ENCODE measurements at regions not wholly inside any gene's neighbourhood (a gene's known extent, or its start where the extent isn't known, plus 50 kb on each side); places are given as distances from the start of the nearest gene placed in this dataset.

DNA sequence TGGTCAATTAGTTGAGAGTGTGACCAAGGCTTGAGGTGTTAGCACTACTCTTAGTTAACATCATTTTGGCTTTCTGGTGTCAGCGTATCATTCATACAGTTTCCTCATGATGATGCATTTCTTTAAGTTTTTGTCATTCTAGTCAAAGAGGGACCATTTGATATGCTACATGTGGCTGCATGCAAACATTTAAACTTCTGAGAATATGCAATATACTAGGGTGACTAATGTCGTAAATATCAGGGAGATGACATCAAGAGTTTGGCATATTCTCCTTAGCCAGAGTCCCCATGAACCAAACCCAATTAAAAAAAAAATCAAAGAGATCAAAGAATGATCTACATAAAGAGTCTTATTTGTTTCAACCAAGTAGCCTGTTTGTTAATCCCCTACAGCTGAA, 537.4 kb upstream of the PCDH7 start:
- no peaks in the 10 kb centered on the region for H3K27me3 ChIP-seq (replicated peaks in 1 of 4; ENCODE audit: control extremely low read depth in 1 of 4, control insufficient read depth in 3 of 4, insufficient read depth in 4 of 4, low read length in 3 of 4)
- Mint-ChIP-seq H3K4me1 (no peaks in the 10 kb centered on the region), H3K9me3 (ENCODE audit: insufficient read depth) (peaks cover 5% of the 10 kb centered on the region), H3K27me3 (no peaks in the 10 kb centered on the region), H3K27ac (no peak overlapping the region), H3K4me3 (no peak overlapping the region)
- no peak for DNase-seq
- TF ChIP-seq CTCF (IDR thresholded peaks at IDR 0.05) = no peak
- no peak for TF ChIP-seq EZH2 (IDR thresholded peaks at IDR 0.05; ENCODE audit: borderline replicate concordance, insufficient read depth, low read depth, low read length, poor library complexity, severe bottlenecking)
- WGBS (ENCODE audit: insufficient coverage) = 80% methylated on average over 1 of the region's 2 CpGs
- POLR2A ChIA-PET = no interaction called here
- H3K4me1 ChIP-seq (ENCODE audit: control insufficient read depth in 2 of 2, insufficient read depth in 2 of 2, low read length in 2 of 2) = no peaks in the 10 kb centered on the region
- H3K4me2 ChIP-seq (replicated peaks; ENCODE audit: low read depth, low read length, poor library complexity, severe bottlenecking) = no peak overlapping the region
- CTCF ChIA-PET = no interaction called here
- H3K79me2 ChIP-seq (ENCODE audit: control insufficient read depth, insufficient read depth, low read length) = no peaks in the 10 kb centered on the region
- H3K4me3 ChIP-seq (ENCODE audit: control extremely low read depth in 1 of 5, extremely low read depth in 1 of 5, insufficient read depth in 1 of 5, low read depth in 2 of 5, low read length in 4 of 5) = no peak overlapping the region
- intact Hi-C loops (cut with micrococcal nuclease) = no loop called here
- H3K9ac ChIP-seq (ENCODE audit: low read length) = no peak overlapping the region
- H3K27ac ChIP-seq (ENCODE audit: low read length in 2 of 2) = no peak overlapping the region
- no peaks in the 10 kb centered on the region for H4K20me1 ChIP-seq (ENCODE audit: control insufficient read depth, insufficient read depth, low read length, poor library complexity, severe bottlenecking)
- no peak overlapping the region for H2AFZ ChIP-seq (ENCODE audit: insufficient read depth, low read depth, low read length, poor library complexity, severe bottlenecking)
- peaks cover 0 to 4% (median 0%) of the 10 kb centered on the region in 3 donors for H3K9me3 ChIP-seq (ENCODE audit: control extremely low read depth in 1 of 3, control insufficient read depth in 2 of 3, insufficient read depth in 1 of 3, low read length in 2 of 3)
- no peak for ATAC-seq (ENCODE audit: low read depth)
- no peaks in the 10 kb centered on the region for H3K36me3 ChIP-seq (replicated peaks in 1 of 2; ENCODE audit: control extremely low read depth in 1 of 2, control insufficient read depth in 1 of 2, extremely low read depth in 1 of 2, insufficient read depth in 2 of 2, low read length in 1 of 2)

DNA sequence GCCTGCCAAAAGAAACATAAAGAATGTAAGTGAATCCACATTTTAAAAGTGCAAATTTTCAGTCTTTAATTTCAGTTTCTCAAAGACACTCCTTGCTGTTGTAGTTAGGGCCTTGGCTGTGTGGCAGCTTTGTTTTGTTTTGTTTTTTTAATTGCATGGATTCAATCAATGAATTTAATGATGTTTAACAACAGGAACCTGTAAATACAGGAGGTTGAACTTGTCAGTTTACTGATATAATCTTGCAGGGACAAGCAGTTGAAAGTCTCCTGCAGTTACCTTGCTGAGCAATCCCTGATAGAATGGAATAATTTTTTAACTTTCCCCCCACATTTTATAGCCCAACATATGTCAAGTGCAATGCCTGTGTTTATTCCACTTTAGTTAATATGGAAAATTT, 528.3 kb upstream of the PCDH7 start:
- DNase-seq (no peak), ATAC-seq (ENCODE audit: low read depth) (no peak)
- no peaks in the 10 kb centered on the region for H3K36me3 ChIP-seq (replicated peaks in 1 of 2; ENCODE audit: control extremely low read depth in 1 of 2, control insufficient read depth in 1 of 2, extremely low read depth in 1 of 2, insufficient read depth in 2 of 2, low read length in 1 of 2)
- CTCF ChIA-PET = no interaction called here
- POLR2A ChIA-PET = no interaction called here
- H3K4me3 ChIP-seq (ENCODE audit: control extremely low read depth in 1 of 5, extremely low read depth in 1 of 5, insufficient read depth in 1 of 5, low read depth in 2 of 5, low read length in 4 of 5) = no peak overlapping the region
- no peaks in the 10 kb centered on the region for H3K4me1 ChIP-seq (ENCODE audit: control insufficient read depth in 2 of 2, insufficient read depth in 2 of 2, low read length in 2 of 2)
- TF ChIP-seq CTCF (IDR thresholded peaks at IDR 0.05) (no peak), EZH2 (IDR thresholded peaks at IDR 0.05; ENCODE audit: borderline replicate concordance, insufficient read depth, low read depth, low read length, poor library complexity, severe bottlenecking) (no peak)
- no peaks in the 10 kb centered on the region for H4K20me1 ChIP-seq (ENCODE audit: control insufficient read depth, insufficient read depth, low read length, poor library complexity, severe bottlenecking)
- Mint-ChIP-seq H3K4me1 (no peaks in the 10 kb centered on the region), H3K4me3 (no peak overlapping the region), H3K27ac (no peak overlapping the region), H3K27me3 (no peaks in the 10 kb centered on the region), H3K9me3 (ENCODE audit: insufficient read depth) (no peaks in the 10 kb centered on the region)
- no peak overlapping the region for H2AFZ ChIP-seq (ENCODE audit: insufficient read depth, low read depth, low read length, poor library complexity, severe bottlenecking)
- no peak overlapping the region for H3K9ac ChIP-seq (ENCODE audit: low read length)
- no peak overlapping the region for H3K27ac ChIP-seq (ENCODE audit: low read length in 2 of 2)
- no peaks in the 10 kb centered on the region for H3K27me3 ChIP-seq (replicated peaks in 1 of 4; ENCODE audit: control extremely low read depth in 1 of 4, control insufficient read depth in 3 of 4, insufficient read depth in 4 of 4, low read length in 3 of 4)
- H3K4me2 ChIP-seq (replicated peaks; ENCODE audit: low read depth, low read length, poor library complexity, severe bottlenecking) = no peak overlapping the region
- H3K9me3 ChIP-seq (ENCODE audit: control extremely low read depth in 1 of 3, control insufficient read depth in 2 of 3, insufficient read depth in 1 of 3, low read length in 2 of 3) = no peaks in the 10 kb centered on the region
- no peaks in the 10 kb centered on the region for H3K79me2 ChIP-seq (ENCODE audit: control insufficient read depth, insufficient read depth, low read length)
- intact Hi-C loops (cut with micrococcal nuclease) = no loop called here

All from B cell (primary cell).